ENCODE measurements at regions not wholly inside any gene's neighbourhood (a gene's known extent, or its start where the extent isn't known, plus 50 kb on each side); places are given as distances from the start of the nearest gene placed in this dataset.

DNA sequence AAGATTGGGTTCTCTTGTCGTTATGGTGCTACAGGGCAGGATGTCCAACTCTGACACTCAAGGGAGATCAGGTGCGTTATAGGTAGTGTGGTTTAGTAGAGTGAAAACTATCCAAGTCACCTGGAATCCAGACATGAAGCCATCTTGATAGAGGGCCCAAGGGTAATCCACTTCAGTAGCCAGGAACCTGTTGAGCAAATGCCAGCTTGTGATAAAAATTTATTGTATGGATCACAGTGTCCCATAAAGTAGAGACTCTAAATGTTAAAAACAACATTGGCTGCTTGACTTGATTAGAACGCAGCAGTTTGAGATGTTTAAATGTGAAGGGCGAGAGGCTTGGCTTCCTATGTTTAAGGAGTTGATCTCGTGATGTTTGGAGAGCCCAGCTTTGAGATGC, 105.7 kb upstream of the GMDS start:
- TF ChIP-seq CTCF (conservative IDR thresholded peaks at IDR 0.05) (no peak), EZH2 (IDR thresholded peaks at IDR 0.05; ENCODE audit: low read depth) (no peak)
